Lower leg skin (tissue), 3 donors: ENCODE measurements at regions not wholly inside any gene's neighbourhood (a gene's known extent, or its start where the extent isn't known, plus 50 kb on each side); places are given as distances from the start of the nearest gene placed in this dataset.

ENCODE experiments used
- POLR2A ChIP-seq, 2 donors: fragments of 450-650 bp; IDR thresholded peaks; one replicate each; pipeline ENCODE4 v1.6.1; 2016 to 2017; ENCODE audit warnings: antibody characterized with exemption in 2 of 2, mild to moderate bottlenecking in 1 of 2, moderate library complexity in 1 of 2
- TF ChIP-seq, protein P1 (sequence below), 3 donors: fragments of 450-650 bp; IDR thresholded peaks; one replicate each; pipeline ENCODE4 v1.5.1; 2016; ENCODE audit warnings: antibody characterized with exemption in 3 of 3, mild to moderate bottlenecking in 3 of 3, moderate library complexity in 2 of 3

- TF ChIP-seq, protein P1, sequence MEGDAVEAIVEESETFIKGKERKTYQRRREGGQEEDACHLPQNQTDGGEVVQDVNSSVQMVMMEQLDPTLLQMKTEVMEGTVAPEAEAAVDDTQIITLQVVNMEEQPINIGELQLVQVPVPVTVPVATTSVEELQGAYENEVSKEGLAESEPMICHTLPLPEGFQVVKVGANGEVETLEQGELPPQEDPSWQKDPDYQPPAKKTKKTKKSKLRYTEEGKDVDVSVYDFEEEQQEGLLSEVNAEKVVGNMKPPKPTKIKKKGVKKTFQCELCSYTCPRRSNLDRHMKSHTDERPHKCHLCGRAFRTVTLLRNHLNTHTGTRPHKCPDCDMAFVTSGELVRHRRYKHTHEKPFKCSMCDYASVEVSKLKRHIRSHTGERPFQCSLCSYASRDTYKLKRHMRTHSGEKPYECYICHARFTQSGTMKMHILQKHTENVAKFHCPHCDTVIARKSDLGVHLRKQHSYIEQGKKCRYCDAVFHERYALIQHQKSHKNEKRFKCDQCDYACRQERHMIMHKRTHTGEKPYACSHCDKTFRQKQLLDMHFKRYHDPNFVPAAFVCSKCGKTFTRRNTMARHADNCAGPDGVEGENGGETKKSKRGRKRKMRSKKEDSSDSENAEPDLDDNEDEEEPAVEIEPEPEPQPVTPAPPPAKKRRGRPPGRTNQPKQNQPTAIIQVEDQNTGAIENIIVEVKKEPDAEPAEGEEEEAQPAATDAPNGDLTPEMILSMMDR (IDR thresholded peaks at IDR 0.05) = no peak
- TF ChIP-seq POLR2A (IDR thresholded peaks at IDR 0.05) = no peak
Measured at GRCh38 chr17:72336804-72337070, 215.9 kb downstream of the SOX9 start.
